Fibroblast of skin of right biceps (primary cell): ENCODE measurements at regions not wholly inside any gene's neighbourhood (a gene's known extent, or its start where the extent isn't known, plus 50 kb on each side); places are given as distances from the start of the nearest gene placed in this dataset.
"Not testable (repeated sequence)": the region's sequence is repeated elsewhere in the genome, so short reads cannot be mapped to it uniquely, and the experiment has no call there.

ENCODE experiments used
- DNase-seq: peaks from one replicate; pipeline ENCODE4 v3.0.0-alpha.2; 2013

- DNase-seq = no peak
Observed at GRCh38 chr1:226461087-226461486, 53.2 kb upstream of the PARP1 start.

- no peak for DNase-seq
Observed at GRCh38 chr1:226463925-226464586, 56.2 kb upstream of the PARP1 start.

- DNase-seq = not testable (repeated sequence)
Observed at GRCh38 chr1:226464587-226464971, 56.7 kb upstream of the PARP1 start.

- no peak for DNase-seq
Observed at GRCh38 chr1:226466296-226466695, 58.4 kb upstream of the PARP1 start.

GRCh38 chr1:226467443-226467842 is 59.5 kb upstream of the PARP1 start:
- DNase-seq = no peak

- DNase-seq = no peak
Observed at GRCh38 chr1:226470921-226471866, 63.3 kb upstream of the PARP1 start.

DNA sequence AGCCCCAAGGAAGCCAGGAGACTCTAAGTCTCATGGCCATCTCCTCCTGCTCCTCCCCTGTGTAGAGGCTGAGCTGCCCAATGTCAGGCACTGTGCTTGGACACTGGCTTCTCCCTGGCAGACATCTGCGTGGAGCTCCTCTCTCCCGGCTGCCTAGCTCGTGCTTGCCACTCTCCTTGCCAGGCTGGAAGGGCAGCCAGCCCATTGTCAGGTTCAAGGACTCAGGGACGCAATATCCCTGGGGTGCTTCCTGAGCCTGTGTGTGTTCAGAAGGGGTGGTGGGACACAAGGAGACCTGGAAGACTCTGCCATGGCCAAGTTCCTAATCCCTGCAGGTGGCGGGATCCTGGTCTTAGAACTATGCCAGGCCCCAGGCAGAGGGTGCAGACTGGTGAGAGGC is 65.4 kb upstream of the PARP1 start:
- DNase-seq = no peak

GRCh38 chr1:226474041-226474440 is 66.1 kb upstream of the PARP1 start:
- no peak for DNase-seq

GRCh38 chr1:226474443-226475141 is 66.7 kb upstream of the PARP1 start:
- no peak for DNase-seq

DNA sequence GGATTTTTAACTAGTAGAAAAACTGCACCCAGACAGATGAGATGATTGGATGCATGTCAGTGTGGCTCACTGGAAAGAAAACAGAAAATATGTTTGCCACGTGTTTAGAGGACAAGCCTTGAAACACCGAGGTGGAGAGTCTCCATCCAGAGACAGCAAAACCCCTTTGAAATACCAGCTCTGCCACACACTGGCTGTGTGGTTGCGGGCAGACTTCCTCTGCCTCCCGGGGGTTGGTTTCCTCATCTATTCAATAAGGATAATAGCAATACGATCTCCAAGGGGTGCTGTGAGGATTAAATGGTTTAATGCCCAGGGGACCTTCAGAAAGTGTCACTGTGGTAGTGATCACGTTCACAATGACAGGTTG is 67.2 kb upstream of the PARP1 start:
- no peak for DNase-seq

DNA sequence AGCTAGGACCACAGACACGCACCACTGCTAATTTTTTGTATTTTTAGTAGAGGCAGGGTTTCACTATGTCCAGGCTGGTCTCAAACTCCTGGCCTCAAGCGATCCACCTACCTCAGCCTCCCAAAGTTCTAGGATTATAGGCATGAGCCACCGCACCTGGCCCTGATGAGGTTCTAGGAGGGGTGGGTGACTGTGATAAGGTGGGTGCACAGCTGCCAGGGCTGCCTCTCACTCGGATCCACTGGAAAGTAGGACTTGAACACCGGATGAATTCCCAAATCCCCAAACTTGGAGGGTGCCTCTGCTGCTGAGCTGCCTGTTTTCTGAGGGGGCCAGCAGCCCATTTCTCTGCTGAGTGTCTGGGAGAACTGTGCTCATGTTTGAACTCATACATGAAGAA is 68.2 kb upstream of the PARP1 start:
- no peak for DNase-seq

DNA sequence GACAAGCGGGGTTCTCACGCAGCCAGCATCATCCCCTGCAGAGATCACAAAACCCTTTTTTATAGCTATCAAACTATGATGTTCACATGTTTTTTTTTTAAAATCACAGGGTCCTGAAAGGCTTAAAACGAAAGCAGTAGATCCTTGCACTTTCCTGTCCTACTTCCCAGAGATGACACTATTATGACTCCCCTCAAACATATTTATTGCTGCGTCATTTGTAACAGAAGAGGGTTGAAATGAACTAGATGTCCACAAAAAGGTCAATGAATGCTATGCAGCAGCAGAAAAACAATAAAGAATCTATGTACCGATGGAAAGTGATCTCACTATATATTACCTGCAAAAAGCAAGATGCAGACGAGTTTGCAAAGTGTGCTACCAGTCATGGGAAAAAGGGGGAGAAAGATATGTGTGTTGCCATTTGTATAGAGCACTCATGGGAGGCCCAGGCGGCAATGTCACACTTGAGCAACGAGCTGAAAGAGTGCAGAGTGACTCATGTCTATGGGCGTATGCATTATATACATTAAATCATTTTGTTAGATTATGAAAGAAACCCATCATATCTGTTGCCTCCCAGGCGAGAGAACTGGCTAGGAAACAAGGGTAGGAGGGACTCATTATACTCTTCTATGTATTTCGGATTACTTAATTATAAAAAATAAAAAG is 68.9 kb upstream of the PARP1 start:
- peak; percentile 27 for DNase-seq

DNA sequence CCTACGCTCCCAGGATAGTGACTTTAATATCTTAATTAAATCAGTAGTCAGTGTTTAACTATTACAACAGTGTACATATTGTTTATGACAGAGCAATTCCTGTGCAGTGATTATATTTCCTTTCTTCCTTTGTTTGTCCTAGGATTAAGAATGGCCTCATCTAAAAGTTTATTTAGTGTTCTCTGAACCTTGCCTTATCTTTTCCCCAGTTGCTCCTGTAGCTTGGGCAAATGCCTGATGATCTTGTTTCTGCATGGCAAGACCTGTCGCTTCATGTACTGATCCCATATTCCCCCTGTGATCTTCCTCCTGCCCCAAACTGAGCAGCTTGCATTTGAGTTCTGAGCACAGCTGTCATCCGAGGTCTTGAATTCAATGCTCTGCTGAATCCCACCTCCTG is 69.1 kb upstream of the STUM start:
- no peak for DNase-seq

- no peak for DNase-seq
Observed at GRCh38 chr1:226480461-226480860, 68.1 kb upstream of the STUM start.

- DNase-seq = no peak
Observed at GRCh38 chr1:226481133-226481532, 67.4 kb upstream of the STUM start.

- DNase-seq = no peak
Observed at GRCh38 chr1:226482196-226482595, 66.4 kb upstream of the STUM start.

- peak; percentile 20 for DNase-seq
Observed at GRCh38 chr1:226482975-226483700, 65.4 kb upstream of the STUM start.

- no peak for DNase-seq
Observed at GRCh38 chr1:226485192-226485591, 63.4 kb upstream of the STUM start.

- no peak for DNase-seq
Observed at GRCh38 chr1:226486161-226486560, 62.4 kb upstream of the STUM start.

GRCh38 chr1:226487921-226488320 is 60.6 kb upstream of the STUM start:
- DNase-seq = no peak

DNA sequence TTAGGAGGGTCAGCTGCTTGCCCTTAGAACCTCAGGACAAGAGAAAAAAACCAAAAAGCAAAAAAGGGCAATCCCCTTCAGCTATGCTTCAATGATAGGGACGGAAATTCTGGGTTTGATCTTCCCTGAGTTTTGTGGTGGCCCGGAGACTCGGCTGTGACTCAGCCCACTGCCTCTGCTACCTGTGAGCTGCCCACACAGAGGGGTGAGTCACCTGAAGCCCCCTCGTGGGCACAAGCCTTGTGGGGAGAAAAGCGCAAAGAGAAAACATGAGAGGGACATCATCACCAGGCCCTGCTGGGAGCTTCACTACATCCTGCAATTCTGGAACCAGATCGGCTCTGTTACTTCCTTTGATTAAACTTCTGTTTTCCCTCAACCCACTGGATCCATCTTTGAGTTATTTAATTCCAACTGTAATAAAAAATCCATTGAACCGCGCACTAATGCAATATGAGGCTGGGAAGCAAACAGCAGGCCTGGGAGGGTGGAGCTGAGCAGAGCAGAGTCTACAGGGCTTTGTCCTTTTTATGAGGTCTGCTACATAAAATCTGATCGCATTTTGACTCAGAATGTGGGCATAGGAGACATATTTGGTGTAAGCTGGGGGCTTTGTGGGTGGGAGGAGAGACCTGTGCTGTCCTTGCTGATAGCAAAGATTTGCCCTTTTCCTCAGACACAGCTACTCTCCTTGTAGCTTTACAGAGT is 58.7 kb upstream of the STUM start:
- no peak for DNase-seq

GRCh38 chr1:226490426-226490809 is 58.1 kb upstream of the STUM start:
- no peak for DNase-seq
